Neutrophil (primary cell): ENCODE measurements at regions not wholly inside any gene's neighbourhood (a gene's known extent, or its start where the extent isn't known, plus 50 kb on each side); places are given as distances from the start of the nearest gene placed in this dataset.
"Not testable (repeated sequence)": the region's sequence is repeated elsewhere in the genome, so short reads cannot be mapped to it uniquely, and the experiment has no call there.

Experiments used
- H3K27ac ChIP-seq: fragments of 200-600 bp; sonication (generic); 2 replicates; pipeline ENCODE4 v1.5.1; 2016; ENCODE audit warnings: mild to moderate bottlenecking, moderate library complexity
- H3K27me3 ChIP-seq: fragments of 200-600 bp; sonication (generic); 2 replicates; pipeline ENCODE4 v1.6.0; 2016; ENCODE audit warnings: mild to moderate bottlenecking
- H3K36me3 ChIP-seq: fragments of 200-600 bp; sonication (generic); 2 replicates; pipeline ENCODE4 v1.5.1; 2017
- H3K4me1 ChIP-seq, 2 experiments: fragments of 200-600 bp in 1 of 2; sonication (generic) in 1 of 2; 1 replicate in 1 of 2; 2 replicates in 1 of 2; pipeline versions ENCODE4 v1.5.1 to v1.6.1; 2013 to 2016; ENCODE audit warnings: low read depth in 1 of 2, low read length in 1 of 2, mild to moderate bottlenecking in 1 of 2, moderate library complexity in 1 of 2; ENCODE audit not compliant: control insufficient read depth in 1 of 2, insufficient read depth in 1 of 2
- H3K4me3 ChIP-seq, 2 experiments: fragments of 200-600 bp in 1 of 2; sonication (generic) in 1 of 2; 1 replicate in 1 of 2; 2 replicates in 1 of 2; pipeline ENCODE4 v1.5.1; 2013 to 2016; ENCODE audit warnings: low read depth in 1 of 2, low read length in 1 of 2, mild to moderate bottlenecking in 1 of 2, moderate library complexity in 1 of 2
- H3K9me3 ChIP-seq: fragments of 200-600 bp; sonication (generic); 2 replicates; pipeline ENCODE4 v1.5.1; 2016

DNA sequence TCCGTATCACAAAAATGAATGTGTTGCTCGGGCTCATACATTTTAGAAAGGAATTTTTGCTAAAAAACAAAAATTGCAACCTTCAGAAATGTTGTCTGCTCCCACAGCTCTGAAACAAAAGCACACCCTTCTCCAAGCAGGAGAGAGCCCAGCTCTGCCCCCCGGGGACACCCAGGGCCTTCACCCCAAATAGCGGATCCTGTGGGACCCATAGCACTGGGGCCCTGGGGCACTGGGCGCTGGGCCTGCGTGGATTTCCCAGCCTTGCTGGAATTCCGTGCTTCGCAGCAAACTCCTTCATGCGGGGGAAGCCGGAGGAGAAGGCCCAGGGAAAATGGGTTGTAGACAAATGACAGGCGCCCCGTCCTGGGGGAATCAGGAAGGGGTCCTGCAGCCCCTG, 50.5 kb upstream of the SFSWAP start:
- not testable (repeated sequence) for H3K27ac ChIP-seq, H3K36me3 ChIP-seq, H3K4me3 ChIP-seq, H3K4me1 ChIP-seq, H3K9me3 ChIP-seq
- peaks cover 30% of the 10 kb centered on the region for H3K27me3 ChIP-seq
